ENCODE measurements at regions not wholly inside any gene's neighbourhood (a gene's known extent, or its start where the extent isn't known, plus 50 kb on each side); places are given as distances from the start of the nearest gene placed in this dataset.
"Not testable (repeated sequence)": the region's sequence is repeated elsewhere in the genome, so short reads cannot be mapped to it uniquely, and the experiment has no call there.

GRCh38 chr4:65265526-65265925, 404.8 kb downstream of the EPHA5 start:
- DNase-seq (ENCODE audit: low read depth in 3 of 3, low spot score in 2 of 3), result no peak

DNA sequence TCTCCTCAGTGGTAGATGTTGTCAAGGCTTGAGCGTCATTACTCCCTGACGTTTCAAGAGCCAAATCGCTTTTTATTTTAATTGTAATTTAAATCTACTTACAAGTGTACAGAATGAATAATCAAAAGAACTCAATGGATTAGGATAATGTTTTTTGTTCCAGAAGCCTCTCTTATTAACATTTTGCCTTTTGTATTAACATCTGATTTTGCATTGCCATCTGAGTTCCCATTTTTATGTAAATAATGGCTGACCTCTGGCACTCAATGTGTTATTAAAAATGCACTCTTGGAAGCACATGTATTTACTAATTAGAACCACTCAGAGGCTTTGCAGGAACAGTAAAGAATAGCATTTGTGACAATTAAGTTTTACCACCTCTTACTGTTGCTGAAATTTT, 411.0 kb downstream of the EPHA5 start:
- DNase-seq (ENCODE audit: low read depth in 3 of 3, low spot score in 2 of 3), result no peak

DNA sequence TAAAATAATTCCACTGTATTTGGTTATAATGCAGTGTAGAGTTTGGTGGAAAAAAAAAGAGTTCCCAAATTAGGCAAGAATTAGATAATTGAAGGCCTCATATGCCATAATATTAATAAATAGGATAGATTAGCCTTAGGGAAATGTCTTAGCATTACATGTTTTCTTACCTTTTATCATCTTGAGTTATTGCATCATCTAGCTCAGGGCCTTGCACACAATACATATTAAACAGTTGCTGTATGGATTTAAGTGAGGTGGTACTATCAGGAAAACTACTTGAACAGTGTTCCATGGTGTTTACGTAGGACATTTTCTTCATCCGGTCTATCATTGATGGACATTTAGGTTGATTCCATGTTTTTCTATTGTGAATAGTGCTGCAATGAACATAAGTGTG, 419.4 kb downstream of the EPHA5 start:
- DNase-seq (ENCODE audit: low read depth in 3 of 3, low spot score in 2 of 3), result no peak

- DNase-seq (ENCODE audit: low read depth in 3 of 3, low spot score in 2 of 3), result no peak
These were observed 421.2 kb downstream of the EPHA5 start for GRCh38 chr4:65249111-65249510.

DNA sequence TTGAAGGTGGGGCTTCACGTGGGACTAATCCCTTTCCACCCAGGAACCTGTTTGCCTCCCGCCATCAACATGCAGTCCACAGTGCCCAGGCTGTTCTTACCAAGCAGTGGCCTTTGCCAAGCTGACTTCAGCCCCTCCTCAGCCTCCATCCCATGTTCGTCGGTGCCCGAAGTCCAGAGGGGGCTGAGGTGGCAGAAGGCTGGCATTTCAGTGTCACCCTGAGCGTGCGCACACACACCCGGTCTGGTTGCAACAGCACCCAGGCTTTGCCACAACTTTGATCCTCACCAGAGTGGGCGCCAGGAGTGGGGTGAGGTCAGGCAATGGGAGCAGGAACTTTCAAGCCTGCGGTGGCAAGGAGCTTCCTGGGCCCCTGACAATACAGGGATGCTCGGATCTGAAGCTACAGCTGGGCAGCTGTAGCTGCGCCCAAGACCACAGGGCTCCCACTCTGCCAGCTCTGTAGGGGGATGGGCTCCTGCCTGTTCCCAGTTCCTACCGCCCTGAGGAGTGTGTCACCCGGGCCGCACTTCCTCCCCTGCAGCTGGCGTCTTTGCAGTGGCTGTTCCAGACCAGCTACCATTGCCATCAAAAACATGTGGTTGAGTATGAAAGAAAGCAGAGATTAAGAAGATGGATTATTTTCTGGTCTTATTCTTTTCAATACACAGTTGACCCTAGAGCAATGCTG, 428.0 kb downstream of the EPHA5 start:
- DNase-seq (ENCODE audit: low read depth in 3 of 3, low spot score in 2 of 3), result no peak

DNA sequence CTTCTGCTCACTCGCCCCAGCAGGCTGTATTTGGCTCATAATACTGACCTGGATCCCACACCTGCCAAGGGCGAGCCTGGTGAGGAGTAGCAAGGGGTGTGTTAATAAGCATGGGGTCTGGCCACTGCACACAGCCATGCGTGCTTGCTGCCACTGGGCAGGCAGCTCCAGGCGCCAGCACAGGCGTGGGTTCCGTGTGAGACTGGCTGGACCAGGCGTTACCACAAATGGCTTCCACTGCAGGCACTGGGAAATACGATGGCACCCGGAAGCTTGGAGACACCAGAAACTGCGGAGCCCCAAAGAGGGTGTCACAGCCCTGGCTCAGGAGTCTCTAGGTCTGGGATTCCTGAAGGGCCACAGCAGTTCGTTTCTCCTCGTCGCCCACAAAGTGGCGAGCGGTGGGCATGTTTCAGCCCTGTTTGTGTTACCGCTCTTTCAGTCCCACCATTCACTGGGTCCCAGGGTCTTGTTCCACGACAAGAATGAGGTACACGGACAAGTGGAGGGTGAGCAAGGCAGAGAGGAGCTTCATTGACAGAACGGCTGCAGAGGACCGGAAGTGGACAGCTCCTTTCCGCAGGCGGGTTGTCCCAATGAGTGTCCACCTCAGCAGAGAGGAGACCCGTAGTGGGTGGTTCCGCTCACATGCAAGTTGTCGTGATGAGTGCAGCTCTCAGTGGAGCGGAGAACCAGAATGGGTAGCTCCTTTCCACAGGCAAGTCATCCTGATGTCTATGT, 428.9 kb downstream of the EPHA5 start:
- no peak for DNase-seq (ENCODE audit: low read depth in 3 of 3, low spot score in 2 of 3)

GRCh38 chr4:65234061-65234460, 436.2 kb downstream of the EPHA5 start:
- no peak for DNase-seq (ENCODE audit: low read depth in 3 of 3, low spot score in 2 of 3)

- DNase-seq (ENCODE audit: low read depth in 3 of 3, low spot score in 2 of 3), result no peak
These were observed 442.7 kb downstream of the EPHA5 start for GRCh38 chr4:65227628-65228027.

GRCh38 chr4:65223601-65224000, 446.7 kb downstream of the EPHA5 start:
- DNase-seq (ENCODE audit: low read depth in 3 of 3, low spot score in 2 of 3), result no peak

DNA sequence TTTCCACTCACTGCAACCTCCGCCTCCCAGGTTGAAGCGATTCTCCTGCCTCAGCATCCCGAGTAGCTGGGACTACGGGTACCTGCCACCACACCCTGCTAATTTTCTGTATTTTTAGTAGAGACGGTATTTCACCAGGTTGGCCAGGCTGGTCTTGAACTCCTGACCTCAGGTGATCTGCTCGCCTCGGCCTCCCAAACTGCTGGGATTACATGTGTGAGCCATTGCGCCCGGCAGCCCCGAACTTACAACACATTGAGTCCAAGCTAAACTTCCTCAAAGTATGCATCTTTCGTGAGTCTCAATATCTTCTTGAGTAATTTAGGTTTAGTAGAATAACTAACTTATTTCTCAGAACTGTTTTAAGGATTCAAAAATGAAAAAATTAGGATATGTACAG, 447.2 kb downstream of the EPHA5 start:
- not testable (repeated sequence) for DNase-seq (ENCODE audit: low read depth in 3 of 3, low spot score in 2 of 3)

GRCh38 chr4:65217179-65217578, 453.1 kb downstream of the EPHA5 start:
- no peak for DNase-seq (ENCODE audit: low read depth in 3 of 3, low spot score in 2 of 3)

- DNase-seq (ENCODE audit: low read depth in 3 of 3, low spot score in 2 of 3), result no peak
These were observed 467.4 kb downstream of the EPHA5 start for GRCh38 chr4:65202853-65203236.

- DNase-seq (ENCODE audit: low read depth in 3 of 3, low spot score in 2 of 3), result no peak
These were observed 468.0 kb downstream of the EPHA5 start for GRCh38 chr4:65202165-65202852.

DNA sequence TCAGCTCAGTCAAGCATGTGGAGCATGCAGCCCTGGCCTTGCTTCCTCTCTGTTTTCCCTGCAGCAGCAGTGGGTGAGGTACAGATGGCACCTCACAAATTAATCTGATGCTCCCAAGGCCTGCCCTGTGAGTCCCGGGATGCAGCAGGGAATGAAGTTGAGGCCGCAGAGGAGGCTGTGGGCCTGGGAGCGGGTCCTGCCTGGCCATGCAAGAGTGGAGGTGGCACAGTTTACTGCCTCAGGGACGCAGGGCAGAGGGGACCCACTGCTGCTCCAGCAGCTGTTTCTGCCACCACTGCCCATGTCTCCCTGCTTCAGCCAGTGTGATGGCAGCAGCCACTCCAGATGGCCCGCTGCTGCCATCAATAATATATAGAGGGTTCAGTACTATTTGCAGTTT, 474.6 kb downstream of the EPHA5 start:
- no peak for DNase-seq (ENCODE audit: low read depth in 3 of 3, low spot score in 2 of 3)

DNA sequence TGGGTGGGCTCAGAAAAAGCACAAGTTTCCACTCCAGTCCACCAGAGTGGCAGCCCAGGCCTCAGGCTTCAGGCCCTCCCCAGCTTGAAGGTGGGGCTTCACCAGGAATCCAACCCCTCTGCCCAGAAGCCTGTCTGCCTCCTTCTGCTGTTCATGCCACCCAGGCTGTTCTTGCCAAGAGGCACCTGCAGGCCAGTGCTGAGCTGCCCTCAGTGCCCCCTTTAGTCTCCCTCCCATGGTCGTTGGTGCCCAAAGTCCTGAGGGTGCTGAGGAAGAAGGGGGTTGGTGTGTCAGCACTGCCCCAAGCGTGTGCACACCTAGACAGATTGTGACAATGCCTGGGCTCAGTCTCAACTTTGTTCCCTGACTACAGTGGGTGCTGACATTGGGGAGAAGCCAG, 475.3 kb downstream of the EPHA5 start:
- DNase-seq (ENCODE audit: low read depth in 3 of 3, low spot score in 2 of 3), result no peak

DNA sequence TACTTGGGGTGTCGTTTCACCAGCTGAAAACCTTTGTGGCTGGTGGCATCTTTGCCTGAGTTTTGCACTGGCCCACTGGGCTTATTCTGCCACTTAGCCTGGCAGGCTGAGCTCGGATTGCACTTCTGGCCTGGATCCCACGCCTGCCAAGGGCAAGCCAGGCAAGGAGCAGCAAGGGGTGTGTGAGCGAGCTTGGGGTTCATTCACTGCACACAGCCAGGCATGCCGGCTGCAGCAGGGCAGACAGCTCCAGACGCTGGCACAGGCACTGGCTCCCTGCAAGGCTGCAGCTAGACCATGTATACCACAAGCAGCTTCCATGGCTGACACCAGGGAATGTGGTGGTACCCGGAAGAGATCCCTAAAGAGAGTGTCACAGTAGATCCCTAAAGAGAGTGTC, 476.3 kb downstream of the EPHA5 start:
- no peak for DNase-seq (ENCODE audit: low read depth in 3 of 3, low spot score in 2 of 3)

GRCh38 chr4:65190780-65191179, 479.5 kb downstream of the EPHA5 start:
- DNase-seq (ENCODE audit: low read depth in 3 of 3, low spot score in 2 of 3), result no peak

- no peak for DNase-seq (ENCODE audit: low read depth in 3 of 3, low spot score in 2 of 3)
These were observed 494.7 kb downstream of the EPHA5 start for GRCh38 chr4:65175585-65175984.

GRCh38 chr4:65170768-65171514, 499.3 kb downstream of the EPHA5 start:
- DNase-seq (ENCODE audit: low read depth in 3 of 3, low spot score in 2 of 3), result no peak

DNA sequence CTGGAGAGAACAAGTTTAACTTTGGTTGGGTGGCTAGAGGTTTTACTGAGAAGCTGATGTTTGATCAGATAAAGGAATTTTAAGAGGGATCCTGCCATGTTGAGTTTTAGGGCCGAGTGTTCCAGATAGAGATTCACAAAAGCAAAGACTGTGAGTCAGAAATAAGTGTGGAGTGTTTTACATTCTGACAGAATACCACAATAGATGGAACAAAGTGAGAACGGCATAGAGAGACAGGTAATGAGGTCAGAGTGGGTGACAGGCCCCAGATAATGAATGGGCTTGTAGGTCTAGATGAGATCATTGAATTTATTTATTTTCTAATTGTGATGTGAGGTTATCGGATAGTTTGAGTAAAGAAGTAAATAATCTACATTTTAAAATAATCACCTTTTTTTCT, 502.6 kb downstream of the EPHA5 start:
- DNase-seq (ENCODE audit: low read depth in 3 of 3, low spot score in 2 of 3), result no peak

DNA sequence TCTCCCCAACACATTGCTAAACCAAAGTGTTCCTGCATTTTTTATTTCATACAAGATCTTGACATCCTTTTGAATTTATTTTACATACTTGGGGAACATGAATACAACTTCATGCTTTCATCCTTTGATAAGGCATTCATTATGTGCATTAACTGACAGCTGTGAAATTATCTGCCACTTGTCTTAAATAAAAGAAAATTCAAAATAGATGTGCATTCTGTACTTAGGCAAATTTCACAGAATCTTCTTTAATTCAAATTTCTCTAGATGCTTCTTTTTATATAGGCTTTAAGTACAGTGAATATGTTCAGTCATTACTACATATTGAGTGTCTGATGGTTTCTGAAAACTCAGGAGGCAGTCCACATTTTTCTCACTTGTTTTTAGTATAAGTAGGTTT, 518.1 kb downstream of the EPHA5 start:
- DNase-seq (ENCODE audit: low read depth in 3 of 3, low spot score in 2 of 3), result no peak
